ENCODE measurements at regions not wholly inside any gene's neighbourhood (a gene's known extent, or its start where the extent isn't known, plus 50 kb on each side); places are given as distances from the start of the nearest gene placed in this dataset.

- DNase-seq: no peak
- no peak overlapping the region for H3K27ac ChIP-seq
- H3K27me3 ChIP-seq: no peaks in the 10 kb centered on the region
- H3K4me3 ChIP-seq: no peak overlapping the region
- no peaks in the 10 kb centered on the region for H3K4me1 ChIP-seq
- H3K36me3 ChIP-seq: no peaks in the 10 kb centered on the region
- no peaks in the 10 kb centered on the region for H3K9me3 ChIP-seq
- TF ChIP-seq CTCF (IDR thresholded peaks at IDR 0.05): no peak
- TF ChIP-seq POLR2A (IDR thresholded peaks at IDR 0.05): no peak
- intact Hi-C loops (cut with DNase I; ENCODE audit: low total_unique reads): no loop called here
Measured at GRCh38 chr4:136301749-136302495, 1230.4 kb downstream of the PCDH18 start.

- DNase-seq: no peak
- intact Hi-C loops (cut with DNase I; ENCODE audit: low total_unique reads): no loop called here
- H3K27ac ChIP-seq: no peak overlapping the region
- no peaks in the 10 kb centered on the region for H3K9me3 ChIP-seq
- H3K4me3 ChIP-seq: no peak overlapping the region
- no peaks in the 10 kb centered on the region for H3K27me3 ChIP-seq
- TF ChIP-seq POLR2A (IDR thresholded peaks at IDR 0.05): no peak
- no peak for TF ChIP-seq CTCF (IDR thresholded peaks at IDR 0.05)
- H3K36me3 ChIP-seq: no peaks in the 10 kb centered on the region
- no peaks in the 10 kb centered on the region for H3K4me1 ChIP-seq
Measured at GRCh38 chr4:136283977-136284376, 1248.3 kb downstream of the PCDH18 start.

- Histone ChIP-seq H3K27ac (no peak overlapping the region), H3K4me1 (no peaks in the 10 kb centered on the region)
- TF ChIP-seq CTCF (IDR thresholded peaks at IDR 0.05) (no peak), POLR2A (IDR thresholded peaks at IDR 0.05) (no peak)
Measured at GRCh38 chr4:136281889-136282288, 1250.4 kb downstream of the PCDH18 start.

GRCh38 chr4:136281307-136281706 lies 1251.0 kb downstream of the PCDH18 start:
- TF ChIP-seq POLR2A (IDR thresholded peaks at IDR 0.05): no peak
- TF ChIP-seq CTCF (IDR thresholded peaks at IDR 0.05): no peak
- H3K9me3 ChIP-seq: no peaks in the 10 kb centered on the region
- no peaks in the 10 kb centered on the region for H3K4me1 ChIP-seq
- no peak for DNase-seq
- H3K36me3 ChIP-seq: no peaks in the 10 kb centered on the region
- intact Hi-C loops (cut with DNase I; ENCODE audit: low total_unique reads): no loop called here
- H3K27ac ChIP-seq: no peak overlapping the region
- no peaks in the 10 kb centered on the region for H3K27me3 ChIP-seq
- no peak overlapping the region for H3K4me3 ChIP-seq

More at GRCh38 chr4:136281889-136282288, 1250.4 kb downstream of the PCDH18 start:
- DNase-seq: no peak
- no peak overlapping the region for H3K4me3 ChIP-seq
- H3K36me3 ChIP-seq: no peaks in the 10 kb centered on the region
- H3K27me3 ChIP-seq: no peaks in the 10 kb centered on the region
- intact Hi-C loops (cut with DNase I; ENCODE audit: low total_unique reads): no loop called here
- H3K9me3 ChIP-seq: no peaks in the 10 kb centered on the region

- H3K27ac ChIP-seq: no peak overlapping the region
- no peak for DNase-seq
- no peak for TF ChIP-seq POLR2A (IDR thresholded peaks at IDR 0.05)
- TF ChIP-seq CTCF (IDR thresholded peaks at IDR 0.05): no peak
- intact Hi-C loops (cut with DNase I; ENCODE audit: low total_unique reads): no loop called here
- H3K27me3 ChIP-seq: no peaks in the 10 kb centered on the region
- no peak overlapping the region for H3K4me3 ChIP-seq
- no peaks in the 10 kb centered on the region for H3K36me3 ChIP-seq
- no peaks in the 10 kb centered on the region for H3K4me1 ChIP-seq
- no peaks in the 10 kb centered on the region for H3K9me3 ChIP-seq
Measured at GRCh38 chr4:136277741-136278140, 1254.6 kb downstream of the PCDH18 start.
